Right renal pelvis (tissue), 4 donors: ENCODE measurements at regions not wholly inside any gene's neighbourhood (a gene's known extent, or its start where the extent isn't known, plus 50 kb on each side); places are given as distances from the start of the nearest gene placed in this dataset.
"Not testable (repeated sequence)": the region's sequence is repeated elsewhere in the genome, so short reads cannot be mapped to it uniquely, and the experiment has no call there.

Experiments
- DNase-seq, 4 donors: peaks; one replicate each; pipeline ENCODE4 v3.0.0-alpha.2; 2013; ENCODE audit warnings: low read depth in 4 of 4, low spot score in 3 of 4, missing footprints in 1 of 4

- DNase-seq, result no peak
Measured at GRCh38 chr18:22560797-22561196, 143.1 kb upstream of the CTAGE1 start.

GRCh38 chr18:22563164-22563583 lies 145.5 kb upstream of the CTAGE1 start:
- DNase-seq, result peak in 2 of 4 donors; percentile 40 to 59

GRCh38 chr18:22564036-22564435 lies 146.3 kb upstream of the CTAGE1 start:
- DNase-seq, result no peak

GRCh38 chr18:22566703-22567420 lies 149.1 kb upstream of the CTAGE1 start:
- no peak for DNase-seq

GRCh38 chr18:22567794-22568193 lies 150.1 kb upstream of the CTAGE1 start:
- no peak for DNase-seq

- DNase-seq, result no peak
Measured at GRCh38 chr18:22570492-22570891, 152.8 kb upstream of the CTAGE1 start.

GRCh38 chr18:22572341-22572740 lies 154.6 kb upstream of the CTAGE1 start:
- no peak for DNase-seq

GRCh38 chr18:22579271-22579670 lies 161.6 kb upstream of the CTAGE1 start:
- no peak for DNase-seq

GRCh38 chr18:22585333-22585732 lies 167.6 kb upstream of the CTAGE1 start:
- no peak for DNase-seq

- no peak for DNase-seq
Measured at GRCh38 chr18:22585821-22586220, 168.1 kb upstream of the CTAGE1 start.

- DNase-seq, result no peak
Measured at GRCh38 chr18:22591222-22591621, 173.5 kb upstream of the CTAGE1 start.

GRCh38 chr18:22594155-22594690 lies 176.5 kb upstream of the CTAGE1 start:
- no peak for DNase-seq

- DNase-seq, result no peak
Measured at GRCh38 chr18:22601481-22601880, 183.8 kb upstream of the CTAGE1 start.

GRCh38 chr18:22602456-22602855 lies 184.7 kb upstream of the CTAGE1 start:
- not testable (repeated sequence) for DNase-seq

GRCh38 chr18:22603902-22604301 lies 186.2 kb upstream of the CTAGE1 start:
- no peak for DNase-seq

- peak in 3 of 4 donors; percentile 31 to 40 (median 36) for DNase-seq
Measured at GRCh38 chr18:22604390-22604985, 186.8 kb upstream of the CTAGE1 start.

- no peak for DNase-seq
Measured at GRCh38 chr18:22604986-22605421, 187.3 kb upstream of the CTAGE1 start.

- DNase-seq, result no peak
Measured at GRCh38 chr18:22605736-22606135, 188.0 kb upstream of the CTAGE1 start.

- no peak for DNase-seq
Measured at GRCh38 chr18:22606563-22607283, 189.0 kb upstream of the CTAGE1 start.

GRCh38 chr18:22607284-22607635 lies 189.5 kb upstream of the CTAGE1 start:
- no peak for DNase-seq

- DNase-seq, result no peak
Measured at GRCh38 chr18:22608847-22609246, 191.1 kb upstream of the CTAGE1 start.
